GM12878 (cell line): ENCODE measurements at regions not wholly inside any gene's neighbourhood (a gene's known extent, or its start where the extent isn't known, plus 50 kb on each side); places are given as distances from the start of the nearest gene placed in this dataset.

Source experiments
- ATAC-seq: fragments of 200-7000 bp; cut with Tn5 transposase; 3 replicates; pipeline ENCODE4 v1.9.1; 2020; ENCODE audit warnings: mild to moderate bottlenecking, moderate library complexity
- BruUV-seq: library from RNA; stranded (reverse); fragments of 400-500 nt; replicated peaks from 2 replicates; lab custom pipeline; 2021; lab: Mats Ljungman, UMichigan
- CTCF ChIA-PET: fragments of 300-600 bp; sonication (Branson Sonifier 250); formaldehyde crosslinking; extraction: SDS; loops from one replicate; lab custom pipeline; 2021; ENCODE audit warnings: inconsistent platforms; lab: Yijun Ruan, JAX
- POLR2A ChIA-PET: fragments of 350-600 bp; formaldehyde crosslinking; extraction: SDS; loops from one replicate; lab custom pipeline; 2021; ENCODE audit warnings: inconsistent platforms; lab: Charles Lee
- RAD21 ChIA-PET: fragments of 300-600 bp; sonication (Branson Sonifier 250); formaldehyde crosslinking; loops from one replicate; lab custom pipeline; 2023; ENCODE audit warnings: antibody characterized with exemption; ENCODE audit not compliant: unreplicated experiment; lab: Charles Lee
- SMC1A ChIA-PET: fragments of 300-600 bp; sonication (Branson Sonifier 250); formaldehyde crosslinking; loops from one replicate; lab custom pipeline; 2023; ENCODE audit not compliant: unreplicated experiment, uncharacterized antibody; lab: Charles Lee
- DNase-seq: peaks from one replicate; pipeline ENCODE4 v3.0.0-alpha.2; 2011; ENCODE audit warnings: low read depth, low spot score
- FAIRE-seq: peaks from 3 replicates; lab custom pipeline; 2011; peaks lifted over from hg19 to GRCh38; lab: Jason Lieb, UNC
- H2AFZ ChIP-seq: 2 replicates; pipeline ENCODE4 v1.6.0; 2011; ENCODE audit warnings: low read depth, low read length, control low read depth; ENCODE audit not compliant: control insufficient read depth
- H3K27ac ChIP-seq: 2 replicates; pipeline ENCODE4 v1.5.1; 2011; ENCODE audit warnings: control low read depth; ENCODE audit not compliant: control insufficient read depth, insufficient read depth
- H3K27me3 ChIP-seq, 2 experiments: replicated peaks in 1 of 2; 2 replicates each; pipeline versions ENCODE4 v1.6.0 to v1.6.1; 2011; ENCODE audit warnings: low read length in 1 of 2; ENCODE audit not compliant: control insufficient read depth in 2 of 2, insufficient read depth in 2 of 2
- H3K36me3 ChIP-seq, 2 experiments: 2 replicates each; pipeline ENCODE4 v1.5.1; 2011; ENCODE audit warnings: low read length in 1 of 2; ENCODE audit not compliant: control insufficient read depth in 2 of 2, insufficient read depth in 2 of 2
- H3K4me1 ChIP-seq: 2 replicates; pipeline ENCODE4 v1.6.1; 2011; ENCODE audit warnings: mild to moderate bottlenecking, low read length, moderate library complexity, mixed read lengths; ENCODE audit not compliant: control insufficient read depth, insufficient read depth
- H3K4me2 ChIP-seq: 2 replicates; pipeline ENCODE4 v1.6.0; 2011; ENCODE audit warnings: control low read depth; ENCODE audit not compliant: control insufficient read depth, insufficient read depth
- H3K4me3 ChIP-seq: fragments of 200-600 bp; sonication (generic); 2 replicates; pipeline ENCODE4 v1.5.1; 2016
- H3K79me2 ChIP-seq: 2 replicates; pipeline ENCODE4 v1.6.0; 2011; ENCODE audit warnings: low read length; ENCODE audit not compliant: control insufficient read depth, insufficient read depth
- H3K9ac ChIP-seq: 2 replicates; pipeline ENCODE4 v1.8.0; 2011; ENCODE audit warnings: low read length, control low read depth, mixed read lengths; ENCODE audit not compliant: control insufficient read depth, insufficient read depth
- H3K9me3 ChIP-seq: replicated peaks from 3 replicates; pipeline ENCODE4 v1.5.1; 2011; ENCODE audit warnings: mild to moderate bottlenecking, low read length; ENCODE audit not compliant: control insufficient read depth, insufficient read depth
- H4K20me1 ChIP-seq: 2 replicates; pipeline ENCODE4 v1.6.0; 2011; ENCODE audit not compliant: control insufficient read depth, insufficient read depth
- PKNOX1 ChIP-seq: fragments of 450-650 bp; IDR thresholded peaks from 2 replicates; pipeline ENCODE4 v1.6.1; 2016; ENCODE audit warnings: mild to moderate bottlenecking
- RCOR1 ChIP-seq: conservative IDR thresholded peaks from 2 replicates; pipeline ENCODE4 v1.6.1; 2012; ENCODE audit warnings: low read depth, low read length, improper control_type of control experiment
- ZNF384 ChIP-seq: IDR thresholded peaks from 2 replicates; pipeline ENCODE4 v1.6.1; 2012; ENCODE audit warnings: low read depth, mild to moderate bottlenecking, low read length, improper control_type of control experiment, borderline replicate concordance
- WGBS: methylation state at CpG from one replicate; pipeline ENCODE4 v1.1.6; 2016; ENCODE audit warnings: low lambda C conversion rate; ENCODE audit not compliant: insufficient replicate concordance, insufficient coverage; ENCODE audit errors: missing lambda C conversion rate; 5-methylcytosine and 5-hydroxymethylcytosine counted together
- in situ Hi-C: fragments of 300-500 bp; cut with MboI; formaldehyde crosslinking; loops from 9 replicates; pipeline ENCODE4 v1.14.3; 2018; ENCODE audit warnings: mixed read lengths
- intact Hi-C: fragments of 100-400 bp; cut with micrococcal nuclease; formaldehyde crosslinking; loops from one replicate; pipeline ENCODE4 v1.14.2; 2022; ENCODE audit not compliant: unreplicated experiment
- TF ChIP-seq, protein P1 (sequence below): IDR thresholded peaks from 2 replicates; pipeline ENCODE4 v1.6.1; 2012; ENCODE audit warnings: low read depth, low read length, improper control_type of control experiment

DNA sequence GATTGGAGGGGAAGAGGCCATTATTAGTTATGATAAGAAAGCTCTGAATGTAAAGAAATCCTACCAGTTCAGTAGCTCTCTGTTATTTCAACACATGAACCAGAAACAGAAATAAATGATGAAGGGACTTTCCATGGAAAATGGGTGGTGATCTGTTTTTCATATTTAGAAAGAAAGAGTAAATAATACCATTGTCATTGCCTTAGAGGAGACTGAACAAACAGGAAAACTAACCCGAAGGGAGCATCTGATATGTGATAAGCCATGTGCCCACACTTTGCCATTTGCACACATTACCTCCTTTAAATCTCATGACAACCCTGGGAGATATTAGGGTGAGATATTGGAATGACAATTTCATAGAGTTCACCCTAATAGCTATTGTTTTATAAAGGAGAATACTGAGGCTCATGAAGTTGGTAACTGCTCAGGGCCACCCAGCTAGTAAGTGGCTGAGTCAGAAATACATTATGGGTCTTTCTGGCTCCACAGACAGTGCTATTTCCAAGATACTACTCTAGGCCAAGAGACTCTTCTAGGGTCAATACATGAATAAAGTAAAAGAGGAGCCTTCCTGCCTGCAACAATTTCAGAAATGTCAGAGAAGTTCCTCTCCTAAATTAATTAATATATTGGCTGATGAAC lies 111.0 kb upstream of the SLIT3 start:
- H3K9ac ChIP-seq: no peak overlapping the region
- H3K9me3 ChIP-seq: no peaks in the 10 kb centered on the region
- WGBS: 8% methylated on average over 1 of the region's 1 CpG
- in situ Hi-C loops: no loop called here
- H3K27me3 ChIP-seq: peaks cover 2 to 4% of the 10 kb centered on the region in 2 experiments; a peak in 1 of 4 replicates
- no peak for TF ChIP-seq ZNF384
- no peak for TF ChIP-seq PKNOX1
- TF ChIP-seq, protein P1, sequence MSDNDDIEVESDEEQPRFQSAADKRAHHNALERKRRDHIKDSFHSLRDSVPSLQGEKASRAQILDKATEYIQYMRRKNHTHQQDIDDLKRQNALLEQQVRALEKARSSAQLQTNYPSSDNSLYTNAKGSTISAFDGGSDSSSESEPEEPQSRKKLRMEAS: no peak
- no peak for TF ChIP-seq RCOR1
- TF ChIP-seq, all 136 proteins: peak for 0
- BruUV-seq: no TSS peak
- intact Hi-C loops: no loop called here
- Histone ChIP-seq H3K36me3 (no peaks in the 10 kb centered on the region), H3K27ac (no peak overlapping the region), H3K4me1 (peaks cover 3% of the 10 kb centered on the region; the same call in 1 of the 2 replicates), H4K20me1 (no peaks in the 10 kb centered on the region), H3K4me3 (no peak overlapping the region), H3K4me2 (no peak overlapping the region), H2AFZ (no peak overlapping the region), H3K79me2 (no peaks in the 10 kb centered on the region)
- CTCF ChIA-PET: no interaction called here
- DNase-seq (no peak), ATAC-seq (no peak), FAIRE-seq (no peak)
- RAD21 ChIA-PET: no interaction called here
- POLR2A ChIA-PET: no interaction called here
- SMC1A ChIA-PET: interaction anchor here (1.4 kb wide), 1 partner anchor 8 kb away, joined by 4 read pairs; no protein-coding TSS in a partner anchor
